Panc1 (cell line): ENCODE measurements at regions not wholly inside any gene's neighbourhood (a gene's known extent, or its start where the extent isn't known, plus 50 kb on each side); places are given as distances from the start of the nearest gene placed in this dataset.

Experiments used
- POLR2AphosphoS5 ChIP-seq: IDR thresholded peaks from 2 replicates; pipeline ENCODE4 v1.6.1; 2012; ENCODE audit warnings: mild to moderate bottlenecking, low read depth, low read length, moderate library complexity
- SIN3A ChIP-seq: IDR thresholded peaks from 2 replicates; pipeline ENCODE4 v1.6.1; 2012; ENCODE audit warnings: low read depth, mild to moderate bottlenecking, low read length, moderate library complexity, borderline replicate concordance; ENCODE audit not compliant: insufficient read depth
- TF ChIP-seq, protein P1 (sequence below): fragments of 450-650 bp; IDR thresholded peaks from 2 replicates; pipeline ENCODE4 v1.5.1; 2017; ENCODE audit warnings: mild to moderate bottlenecking
- TF ChIP-seq, protein P2 (sequence below), 2 experiments: IDR thresholded peaks; 2 replicates each; pipeline ENCODE4 v1.6.1; 2011 to 2012; ENCODE audit warnings: low read depth in 2 of 2, control low read depth in 1 of 2, low read length in 1 of 2, mild to moderate bottlenecking in 1 of 2, moderate library complexity in 1 of 2; ENCODE audit not compliant: insufficient read depth in 1 of 2

DNA sequence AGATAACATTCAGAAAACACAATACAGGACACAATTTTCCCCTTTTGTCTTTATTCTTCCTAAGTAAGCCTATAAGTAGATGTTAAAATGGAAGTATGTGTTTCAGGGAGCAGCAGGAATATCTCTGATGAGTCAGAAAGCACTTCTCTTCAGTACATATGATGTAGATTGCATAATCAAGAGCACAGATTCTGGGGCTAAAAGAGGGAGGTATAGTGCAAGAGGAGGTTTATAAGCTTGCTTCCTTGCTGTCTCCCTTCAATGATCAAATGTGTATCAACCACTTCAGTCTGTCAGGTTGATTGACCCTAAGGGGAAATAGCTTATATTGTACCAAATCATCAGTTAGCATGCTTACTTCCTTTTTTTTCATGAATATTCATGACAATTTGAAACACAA lies 822.8 kb downstream of the BRINP3 start:
- TF ChIP-seq, protein P1, sequence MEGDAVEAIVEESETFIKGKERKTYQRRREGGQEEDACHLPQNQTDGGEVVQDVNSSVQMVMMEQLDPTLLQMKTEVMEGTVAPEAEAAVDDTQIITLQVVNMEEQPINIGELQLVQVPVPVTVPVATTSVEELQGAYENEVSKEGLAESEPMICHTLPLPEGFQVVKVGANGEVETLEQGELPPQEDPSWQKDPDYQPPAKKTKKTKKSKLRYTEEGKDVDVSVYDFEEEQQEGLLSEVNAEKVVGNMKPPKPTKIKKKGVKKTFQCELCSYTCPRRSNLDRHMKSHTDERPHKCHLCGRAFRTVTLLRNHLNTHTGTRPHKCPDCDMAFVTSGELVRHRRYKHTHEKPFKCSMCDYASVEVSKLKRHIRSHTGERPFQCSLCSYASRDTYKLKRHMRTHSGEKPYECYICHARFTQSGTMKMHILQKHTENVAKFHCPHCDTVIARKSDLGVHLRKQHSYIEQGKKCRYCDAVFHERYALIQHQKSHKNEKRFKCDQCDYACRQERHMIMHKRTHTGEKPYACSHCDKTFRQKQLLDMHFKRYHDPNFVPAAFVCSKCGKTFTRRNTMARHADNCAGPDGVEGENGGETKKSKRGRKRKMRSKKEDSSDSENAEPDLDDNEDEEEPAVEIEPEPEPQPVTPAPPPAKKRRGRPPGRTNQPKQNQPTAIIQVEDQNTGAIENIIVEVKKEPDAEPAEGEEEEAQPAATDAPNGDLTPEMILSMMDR: no peak
- TF ChIP-seq, protein P2, sequence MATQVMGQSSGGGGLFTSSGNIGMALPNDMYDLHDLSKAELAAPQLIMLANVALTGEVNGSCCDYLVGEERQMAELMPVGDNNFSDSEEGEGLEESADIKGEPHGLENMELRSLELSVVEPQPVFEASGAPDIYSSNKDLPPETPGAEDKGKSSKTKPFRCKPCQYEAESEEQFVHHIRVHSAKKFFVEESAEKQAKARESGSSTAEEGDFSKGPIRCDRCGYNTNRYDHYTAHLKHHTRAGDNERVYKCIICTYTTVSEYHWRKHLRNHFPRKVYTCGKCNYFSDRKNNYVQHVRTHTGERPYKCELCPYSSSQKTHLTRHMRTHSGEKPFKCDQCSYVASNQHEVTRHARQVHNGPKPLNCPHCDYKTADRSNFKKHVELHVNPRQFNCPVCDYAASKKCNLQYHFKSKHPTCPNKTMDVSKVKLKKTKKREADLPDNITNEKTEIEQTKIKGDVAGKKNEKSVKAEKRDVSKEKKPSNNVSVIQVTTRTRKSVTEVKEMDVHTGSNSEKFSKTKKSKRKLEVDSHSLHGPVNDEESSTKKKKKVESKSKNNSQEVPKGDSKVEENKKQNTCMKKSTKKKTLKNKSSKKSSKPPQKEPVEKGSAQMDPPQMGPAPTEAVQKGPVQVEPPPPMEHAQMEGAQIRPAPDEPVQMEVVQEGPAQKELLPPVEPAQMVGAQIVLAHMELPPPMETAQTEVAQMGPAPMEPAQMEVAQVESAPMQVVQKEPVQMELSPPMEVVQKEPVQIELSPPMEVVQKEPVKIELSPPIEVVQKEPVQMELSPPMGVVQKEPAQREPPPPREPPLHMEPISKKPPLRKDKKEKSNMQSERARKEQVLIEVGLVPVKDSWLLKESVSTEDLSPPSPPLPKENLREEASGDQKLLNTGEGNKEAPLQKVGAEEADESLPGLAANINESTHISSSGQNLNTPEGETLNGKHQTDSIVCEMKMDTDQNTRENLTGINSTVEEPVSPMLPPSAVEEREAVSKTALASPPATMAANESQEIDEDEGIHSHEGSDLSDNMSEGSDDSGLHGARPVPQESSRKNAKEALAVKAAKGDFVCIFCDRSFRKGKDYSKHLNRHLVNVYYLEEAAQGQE (IDR thresholded peaks at IDR 0.05; ENCODE audit: insufficient read depth in 1 of 2, low read depth in 2 of 2, low read length in 1 of 2): no peak
- no peak for TF ChIP-seq POLR2AphosphoS5
- TF ChIP-seq SIN3A: no peak
